K562 (cell line): ENCODE measurements at regions not wholly inside any gene's neighbourhood (a gene's known extent, or its start where the extent isn't known, plus 50 kb on each side); places are given as distances from the start of the nearest gene placed in this dataset.

Experiments used
- BCLAF1 ChIP-seq, 2 experiments: fragments of 450-650 bp in 1 of 2; IDR thresholded peaks; 2 replicates each; pipeline ENCODE4 v1.6.1; 2011 to 2017; ENCODE audit warnings: low read depth in 2 of 2, antibody characterized with exemption in 1 of 2, borderline replicate concordance in 1 of 2, low read length in 1 of 2, mild to moderate bottlenecking in 1 of 2, mixed read lengths in 1 of 2; ENCODE audit not compliant: control insufficient read depth in 1 of 2
- MTA1 ChIP-seq: fragments of 450-650 bp; IDR thresholded peaks from 2 replicates; pipeline ENCODE4 v1.6.1; 2017; ENCODE audit warnings: borderline replicate concordance
- SUPT5H ChIP-seq: fragments of 450-650 bp; IDR thresholded peaks from 2 replicates; pipeline ENCODE4 v1.6.1; 2016
- ZNF407 ChIP-seq: fragments of 450-650 bp; IDR thresholded peaks from 2 replicates; pipeline ENCODE4 v1.6.1; 2016; ENCODE audit warnings: low read depth

- no peak for TF ChIP-seq ZNF407
- no peak for TF ChIP-seq SUPT5H
- TF ChIP-seq MTA1, result no peak
- TF ChIP-seq BCLAF1 (IDR thresholded peaks at IDR 0.05; ENCODE audit: borderline replicate concordance in 1 of 2, control insufficient read depth in 1 of 2, low read depth in 2 of 2, low read length in 1 of 2), result no peak
Observed at GRCh38 chr14:87492561-87492960, 500.4 kb downstream of the GALC start (continued).
